Spleen (tissue), 7 donors: ENCODE measurements at regions not wholly inside any gene's neighbourhood (a gene's known extent, or its start where the extent isn't known, plus 50 kb on each side); places are given as distances from the start of the nearest gene placed in this dataset.

Experiments
- CTCF ChIP-seq, 11 experiments: fragments of 200-600 bp in 7 of 11; fragments of 450-650 bp in 4 of 11; sonication (generic) in 4 of 11; IDR thresholded peaks in 8 of 11; conservative IDR thresholded peaks in 3 of 11; 1 replicate in 7 of 11; 2 replicates in 4 of 11; pipeline versions ENCODE4 v1.4.0 to v1.8.0; 2016 to 2021; ENCODE audit warnings: antibody characterized with exemption in 11 of 11, inconsistent platforms in 4 of 11, mild to moderate bottlenecking in 1 of 11
- POLR2A ChIP-seq, 3 donors: fragments of 450-650 bp; IDR thresholded peaks; one replicate each; pipeline ENCODE4 v1.5.1; 2017; ENCODE audit warnings: antibody characterized with exemption in 3 of 3, mild to moderate bottlenecking in 1 of 3
- POLR2AphosphoS5 ChIP-seq, 3 donors: sonication (generic); formaldehyde crosslinking; IDR thresholded peaks; one replicate each; pipeline ENCODE4 v1.5.1; 2017; ENCODE audit warnings: antibody characterized with exemption in 3 of 3
- donor health status: DM: no; HTN: no; CAD: no; lungs with moderate emphysema.
- donor health status: DM: no; HTN: no; CAD: no.
- donor health status: DM: no; HTN: no; CAD: no.

- no peak for TF ChIP-seq POLR2A (IDR thresholded peaks at IDR 0.05)
- no peak for TF ChIP-seq CTCF (IDR thresholded peaks at IDR 0.05 in 8 of 11, conservative IDR thresholded peaks at IDR 0.05 in 3 of 11)
- TF ChIP-seq POLR2AphosphoS5 (IDR thresholded peaks at IDR 0.05), result no peak
Measured at GRCh38 chr2:151159109-151159662, 102.5 kb downstream of the RBM43 start.
